Gastrocnemius medialis (tissue), 4 donors: ENCODE measurements at regions not wholly inside any gene's neighbourhood (a gene's known extent, or its start where the extent isn't known, plus 50 kb on each side); places are given as distances from the start of the nearest gene placed in this dataset.

ENCODE experiments used
- CTCF ChIP-seq, 5 experiments: fragments of 450-650 bp in 3 of 5; fragments of 200-600 bp in 2 of 5; sonication (generic) in 2 of 5; IDR thresholded peaks in 4 of 5; conservative IDR thresholded peaks in 1 of 5; 1 replicate in 4 of 5; 2 replicates in 1 of 5; pipeline ENCODE4 v1.5.1; 2016 to 2019; ENCODE audit warnings: antibody characterized with exemption in 5 of 5, mild to moderate bottlenecking in 3 of 5, moderate library complexity in 3 of 5
- POLR2A ChIP-seq, 2 donors: fragments of 450-650 bp; IDR thresholded peaks; one replicate each; pipeline ENCODE4 v1.6.1; 2017; ENCODE audit warnings: antibody characterized with exemption in 2 of 2, mild to moderate bottlenecking in 2 of 2, moderate library complexity in 2 of 2

- TF ChIP-seq CTCF (IDR thresholded peaks at IDR 0.05 in 4 of 5, conservative IDR thresholded peaks at IDR 0.05 in 1 of 5) (no peak), POLR2A (IDR thresholded peaks at IDR 0.05) (no peak)
These were observed 64.7 kb upstream of the GJA8 start for GRCh38 chr1:147837964-147838292.
